Activated CD4-positive, alpha-beta T cell treated with anti-CD3 and anti-CD28 coated beads, Interleukin-2, Interleukin-6, amounts not matched to agents 100 ng/mL and 50 ng/mL, durations not matched to agents 16 hours and 8 hours (primary cell): ENCODE measurements at regions not wholly inside any gene's neighbourhood (a gene's known extent, or its start where the extent isn't known, plus 50 kb on each side); places are given as distances from the start of the nearest gene placed in this dataset.

ENCODE experiments used
- DNase-seq: peaks from one replicate; pipeline ENCODE4 v3.0.0-alpha.2; 2020

GRCh38 chrX:109312757-109313156 is 169.1 kb downstream of the GUCY2F start:
- DNase-seq, result no peak

- DNase-seq, result no peak
These were observed 171.9 kb downstream of the GUCY2F start for GRCh38 chrX:109310031-109310430.

- DNase-seq, result no peak
These were observed 180.7 kb downstream of the GUCY2F start for GRCh38 chrX:109301177-109301576.

GRCh38 chrX:109300415-109300814 is 181.5 kb downstream of the GUCY2F start:
- no peak for DNase-seq

- no peak for DNase-seq
These were observed 182.8 kb downstream of the GUCY2F start for GRCh38 chrX:109299091-109299490.

- DNase-seq, result no peak
These were observed 187.6 kb downstream of the GUCY2F start for GRCh38 chrX:109294097-109294814.

- DNase-seq, result no peak
These were observed 198.0 kb downstream of the GUCY2F start for GRCh38 chrX:109283870-109284269.

GRCh38 chrX:109281483-109282275 is 200.2 kb downstream of the GUCY2F start:
- no peak for DNase-seq

GRCh38 chrX:109274806-109275205 is 207.1 kb downstream of the GUCY2F start:
- no peak for DNase-seq

- peak; percentile 63 for DNase-seq
These were observed 211.1 kb downstream of the GUCY2F start for GRCh38 chrX:109270580-109271484.

- no peak for DNase-seq
These were observed 213.5 kb downstream of the GUCY2F start for GRCh38 chrX:109268340-109268739.

- no peak for DNase-seq
These were observed 215.9 kb downstream of the GUCY2F start for GRCh38 chrX:109266034-109266433.

- no peak for DNase-seq
These were observed 217.0 kb downstream of the GUCY2F start for GRCh38 chrX:109264878-109265277.

GRCh38 chrX:109261279-109261678 is 220.6 kb downstream of the GUCY2F start:
- DNase-seq, result no peak

- no peak for DNase-seq
These were observed 229.1 kb downstream of the GUCY2F start for GRCh38 chrX:109252789-109253188.

- DNase-seq, result no peak
These were observed 263.1 kb downstream of the GUCY2F start for GRCh38 chrX:109218761-109219160.

- no peak for DNase-seq
These were observed 282.2 kb downstream of the GUCY2F start for GRCh38 chrX:109199726-109200125.

- no peak for DNase-seq
These were observed 291.3 kb downstream of the GUCY2F start for GRCh38 chrX:109190542-109190941.

- no peak for DNase-seq
These were observed 294.3 kb downstream of the GUCY2F start for GRCh38 chrX:109187473-109188168.

- DNase-seq, result no peak
These were observed 294.9 kb downstream of the GUCY2F start for GRCh38 chrX:109186939-109187338.

- no peak for DNase-seq
These were observed 297.3 kb downstream of the GUCY2F start for GRCh38 chrX:109184506-109185139.

GRCh38 chrX:109172091-109172602 is 309.7 kb downstream of the GUCY2F start:
- DNase-seq, result no peak
